SKM-1 (cell line): ENCODE measurements at regions not wholly inside any gene's neighbourhood (a gene's known extent, or its start where the extent isn't known, plus 50 kb on each side); places are given as distances from the start of the nearest gene placed in this dataset.

Source experiments
- DNase-seq: peaks from one replicate; lab custom pipeline; 2025; ENCODE audit not compliant: unreplicated experiment; lab: John Stamatoyannopoulos, UW

DNA sequence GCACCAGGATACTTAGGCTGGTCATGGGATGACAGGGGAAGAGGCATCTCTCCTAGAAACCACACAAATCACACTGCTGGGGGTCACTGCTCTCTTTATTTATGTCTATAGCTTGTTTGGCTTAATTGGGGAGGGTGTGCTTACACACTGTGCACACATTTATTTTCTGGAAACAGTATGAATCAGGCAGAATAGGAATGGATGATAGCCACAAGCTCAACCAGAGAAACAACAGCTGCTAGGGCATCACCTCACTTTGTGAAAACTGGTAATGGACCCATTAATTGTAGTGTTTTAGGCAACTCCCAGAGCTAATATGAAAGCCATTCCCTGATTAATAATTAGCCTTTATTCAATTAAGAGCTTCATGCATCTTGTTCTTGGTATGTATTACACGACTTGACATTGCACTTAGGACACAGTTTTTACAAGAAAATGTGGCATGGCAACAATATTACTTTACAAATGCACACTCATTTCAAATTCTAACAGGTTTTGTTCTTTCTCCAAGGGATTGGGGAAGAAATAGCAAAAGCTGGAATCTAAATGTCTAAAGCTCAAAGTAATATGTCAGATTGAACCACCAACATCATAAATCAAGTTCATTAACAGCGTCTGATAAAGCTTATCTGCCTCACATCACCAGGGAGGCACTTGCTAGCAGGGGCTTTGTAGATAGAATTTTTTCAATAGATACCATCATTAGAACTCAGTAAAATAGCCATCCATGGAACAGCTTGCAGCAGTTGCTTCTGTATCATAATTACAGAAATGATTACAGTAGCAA is 361.9 kb upstream of the FSHR start:
- DNase-seq: no peak

DNA sequence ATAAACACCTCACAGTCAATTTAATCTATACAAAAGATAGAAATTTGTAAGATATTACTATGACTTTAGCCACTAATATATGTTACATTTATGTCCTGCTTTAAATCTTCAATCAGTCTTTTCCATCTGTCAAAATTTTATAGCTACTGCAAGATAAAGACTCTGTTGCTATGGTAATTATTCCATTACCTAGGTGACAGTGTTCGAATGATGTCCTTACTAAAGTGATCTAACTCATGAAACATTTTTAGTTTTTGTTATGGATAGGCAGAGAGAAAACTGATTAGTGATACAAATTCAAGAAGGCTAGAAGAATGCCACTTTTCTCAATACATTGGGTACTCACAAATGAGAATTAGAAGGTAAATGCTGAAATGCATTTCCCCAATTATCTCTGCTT is 359.9 kb upstream of the FSHR start:
- no peak for DNase-seq

DNA sequence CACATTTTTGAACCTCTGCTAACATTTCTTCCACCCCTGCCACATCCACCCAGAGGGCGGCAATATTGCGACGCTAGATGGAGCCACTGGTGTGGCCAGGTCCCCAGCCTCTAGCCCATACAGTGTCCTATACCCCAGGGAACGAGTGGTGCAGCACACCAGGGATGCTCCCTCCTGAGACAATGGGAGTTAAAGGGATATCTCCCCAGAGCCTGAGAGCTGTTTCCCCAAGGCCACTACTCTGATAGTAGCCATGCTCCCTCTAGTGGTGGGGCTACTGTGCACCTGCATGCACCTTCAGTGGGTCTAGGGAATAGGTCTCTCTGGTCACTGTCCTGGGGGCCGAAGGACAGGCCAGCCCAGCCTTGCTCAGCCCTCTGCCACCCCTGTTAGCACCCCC is 336.4 kb upstream of the FSHR start:
- peak; percentile 24 for DNase-seq

DNA sequence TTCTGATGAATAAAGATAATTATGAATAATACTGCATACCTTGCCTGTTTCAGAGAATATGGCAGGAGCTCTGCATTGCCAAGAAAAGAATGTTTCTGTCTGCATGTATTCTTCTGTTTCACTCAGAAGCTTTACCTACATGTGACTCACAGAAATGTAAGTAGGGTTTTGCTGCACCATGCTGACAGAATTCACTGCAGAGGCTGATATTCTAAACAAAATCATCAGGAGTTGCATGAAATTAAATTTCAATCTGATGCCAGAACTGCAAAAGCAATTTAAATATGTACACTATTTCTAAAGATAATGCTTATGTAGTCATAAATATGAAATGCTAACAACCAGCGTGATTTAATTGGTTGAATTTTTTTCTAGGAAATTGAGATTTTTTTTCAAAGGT is 332.8 kb upstream of the FSHR start:
- no peak for DNase-seq

DNA sequence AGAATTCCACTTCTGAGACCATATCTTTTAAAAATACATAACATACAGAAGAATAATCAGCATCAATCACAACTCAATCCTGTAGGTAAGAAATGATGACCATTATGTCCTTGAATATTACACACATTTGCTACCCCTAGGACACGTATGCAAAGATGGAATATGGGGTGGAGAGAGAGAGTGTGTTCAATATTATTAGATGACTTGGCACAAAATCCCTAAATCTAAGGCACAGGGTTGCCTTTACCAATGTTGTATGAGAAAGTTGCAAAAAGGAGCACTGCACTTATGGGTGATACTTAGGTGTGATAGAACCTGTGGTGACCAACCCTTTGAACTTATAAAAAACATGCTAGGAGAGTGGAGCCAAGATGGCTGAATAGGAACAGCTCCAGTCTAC is 326.2 kb upstream of the FSHR start:
- DNase-seq: no peak

DNA sequence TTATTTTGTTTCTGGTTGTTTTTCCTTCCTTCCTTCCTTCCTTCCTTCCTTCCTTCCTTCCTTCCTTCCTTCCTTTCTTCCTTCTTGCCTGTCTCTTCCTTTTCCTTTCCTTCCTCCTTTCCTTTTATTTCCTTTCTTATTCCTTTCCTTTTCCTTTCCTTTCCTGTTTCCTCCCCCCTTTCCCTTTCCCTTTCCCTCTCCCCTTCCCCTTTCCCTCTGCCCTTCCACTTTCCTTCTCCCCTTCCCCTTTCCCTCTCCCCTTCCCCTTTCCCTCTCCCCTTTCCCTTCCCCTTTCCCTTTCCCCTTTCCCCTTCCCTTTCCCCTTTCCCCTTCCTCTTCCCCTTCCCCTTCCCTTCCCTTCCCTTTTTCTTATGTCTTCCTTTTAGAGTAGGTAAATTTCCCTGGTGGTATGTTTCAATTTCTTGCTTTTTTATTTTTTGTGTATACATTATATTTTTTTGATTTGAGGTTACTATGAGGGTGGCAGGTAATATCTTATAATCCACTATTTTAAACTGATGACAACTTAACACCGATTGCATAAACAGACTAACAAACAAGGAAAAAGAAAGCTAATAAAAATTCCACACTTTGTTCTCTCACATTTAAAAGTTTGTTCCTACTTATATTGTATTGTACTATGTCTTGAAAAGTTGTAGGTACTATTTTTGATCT is 311.0 kb upstream of the FSHR start:
- no peak for DNase-seq

DNA sequence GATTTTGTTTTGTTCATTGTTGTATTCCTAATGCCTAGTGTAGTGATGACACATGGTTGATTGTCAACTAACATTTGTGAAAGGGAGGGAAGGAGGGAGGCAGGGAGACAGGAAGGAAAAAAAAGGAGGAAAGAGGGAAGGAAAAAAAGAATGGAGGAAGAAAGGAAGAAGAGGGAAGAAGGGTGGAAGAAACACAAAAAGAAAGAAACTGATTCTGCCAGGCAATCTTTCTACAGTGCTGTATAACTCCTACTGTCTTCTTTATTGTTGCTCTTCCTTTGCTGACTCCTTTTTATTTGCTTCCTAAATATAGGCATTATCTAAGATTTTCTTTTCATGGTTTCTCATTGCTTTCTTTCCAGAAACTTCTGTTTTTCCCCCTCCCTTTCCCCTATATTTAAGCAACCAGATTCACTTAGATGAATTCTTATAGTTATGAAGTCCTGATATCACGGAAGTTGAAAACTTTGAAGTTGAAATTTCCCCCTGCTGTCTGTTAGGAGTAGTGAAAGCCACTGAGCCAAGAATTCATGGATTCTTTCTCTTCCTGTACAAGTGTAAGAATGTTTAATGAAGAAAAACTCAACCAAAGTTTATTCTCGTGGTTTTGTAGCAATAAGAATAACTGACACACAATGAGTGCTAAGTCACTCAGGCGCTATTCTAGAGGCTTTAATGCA is 305.1 kb upstream of the FSHR start:
- DNase-seq: no peak

DNA sequence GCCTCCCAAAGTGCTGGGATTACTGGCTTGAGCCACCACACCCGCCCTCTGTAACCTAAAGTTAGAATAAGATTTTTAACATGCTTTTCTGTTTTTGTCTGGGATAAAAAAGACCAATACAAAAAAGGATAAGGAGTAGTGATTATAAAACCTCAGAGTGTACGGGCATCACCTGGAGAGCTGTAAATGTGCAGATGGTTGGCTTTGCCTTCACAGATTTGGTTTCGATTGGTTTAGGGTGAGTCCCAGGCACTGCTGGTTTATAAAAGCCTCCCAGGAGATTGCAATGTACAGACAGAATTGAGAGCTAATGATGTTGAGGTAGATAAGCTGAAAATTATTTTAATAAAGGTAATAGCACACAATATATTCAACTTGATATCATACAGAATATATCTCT is 289.7 kb upstream of the FSHR start:
- DNase-seq: no peak

GRCh38 chr2:49426996-49427395 is 272.7 kb upstream of the FSHR start:
- no peak for DNase-seq

DNA sequence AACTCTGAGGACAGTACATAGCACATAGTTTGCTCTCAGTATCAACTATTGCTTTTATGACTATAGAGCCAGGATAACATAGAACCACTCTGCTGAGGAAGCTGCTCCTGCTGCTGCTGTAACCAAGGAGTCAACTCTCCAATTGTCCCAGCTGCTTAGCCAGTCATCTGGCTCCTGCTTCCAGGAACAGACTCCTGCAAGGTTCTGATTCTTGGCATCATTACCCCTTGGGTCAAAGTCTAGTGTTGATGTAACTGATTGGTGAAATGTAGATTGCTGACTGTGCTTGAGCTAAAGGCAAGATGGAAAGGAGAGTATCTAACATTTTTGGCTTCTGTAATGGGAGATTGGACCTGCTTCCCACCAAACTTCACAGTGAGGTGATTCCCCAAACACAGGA is 261.9 kb upstream of the FSHR start:
- DNase-seq: no peak

DNA sequence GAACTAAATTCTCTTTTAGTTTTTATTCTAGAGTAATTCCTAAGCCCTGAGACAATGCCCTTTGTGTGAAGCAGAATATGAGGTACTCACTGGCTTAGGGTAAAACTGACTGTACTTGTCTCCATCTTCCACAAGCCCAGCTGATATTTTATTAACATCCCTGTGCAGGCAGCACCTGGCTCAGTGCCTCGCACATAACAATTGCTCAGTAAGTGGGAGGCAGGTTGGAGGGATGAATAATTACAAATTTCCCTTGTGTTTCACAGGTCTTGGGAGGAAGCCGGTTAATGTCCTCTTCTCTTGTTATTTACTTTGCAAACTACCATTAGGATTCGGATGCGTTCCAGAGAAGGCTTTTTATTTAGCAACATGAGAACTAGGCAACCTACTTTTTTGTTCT is 249.8 kb upstream of the FSHR start:
- no peak for DNase-seq

- no peak for DNase-seq
These were observed 249.3 kb upstream of the FSHR start for GRCh38 chr2:49403637-49404036.

DNA sequence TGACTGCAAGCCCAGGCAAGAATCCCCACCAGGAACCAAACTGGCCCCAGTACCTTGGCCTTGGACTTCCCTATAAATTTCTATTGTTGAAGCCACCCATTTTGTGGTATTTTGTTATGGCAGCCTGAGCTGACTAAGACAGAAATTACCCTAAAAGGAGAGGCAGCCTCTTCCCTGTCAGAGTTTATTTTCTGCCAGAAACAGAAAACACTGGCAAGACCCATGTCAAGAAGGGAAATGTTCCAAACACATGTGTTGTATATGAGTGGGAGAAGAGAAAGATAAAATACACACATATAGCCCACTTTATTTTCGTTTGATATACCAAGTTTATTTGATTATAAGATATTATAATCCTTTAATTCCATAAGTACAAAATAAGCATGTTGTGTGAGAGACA is 225.1 kb upstream of the FSHR start:
- DNase-seq: no peak

GRCh38 chr2:49371128-49371701 is 216.9 kb upstream of the FSHR start:
- DNase-seq: no peak

DNA sequence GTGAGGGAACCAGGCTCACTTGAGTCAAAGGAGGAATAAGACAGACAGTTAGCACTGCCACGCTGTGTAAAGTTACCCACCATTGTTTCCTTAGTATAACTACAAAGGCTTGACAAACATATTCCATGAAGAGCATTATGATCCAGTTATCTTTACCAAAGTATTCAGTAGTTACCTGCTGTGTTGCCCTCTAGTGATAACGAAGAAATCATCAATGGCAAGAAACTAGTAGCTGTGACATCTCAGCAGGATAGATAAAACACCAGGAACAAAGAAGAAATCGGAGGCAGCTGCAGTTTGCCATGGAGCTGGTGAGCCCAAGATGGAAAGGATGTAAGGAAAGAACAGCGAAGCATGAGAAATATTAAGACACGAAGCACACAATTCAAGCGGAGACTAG is 215.3 kb upstream of the FSHR start:
- DNase-seq: no peak

DNA sequence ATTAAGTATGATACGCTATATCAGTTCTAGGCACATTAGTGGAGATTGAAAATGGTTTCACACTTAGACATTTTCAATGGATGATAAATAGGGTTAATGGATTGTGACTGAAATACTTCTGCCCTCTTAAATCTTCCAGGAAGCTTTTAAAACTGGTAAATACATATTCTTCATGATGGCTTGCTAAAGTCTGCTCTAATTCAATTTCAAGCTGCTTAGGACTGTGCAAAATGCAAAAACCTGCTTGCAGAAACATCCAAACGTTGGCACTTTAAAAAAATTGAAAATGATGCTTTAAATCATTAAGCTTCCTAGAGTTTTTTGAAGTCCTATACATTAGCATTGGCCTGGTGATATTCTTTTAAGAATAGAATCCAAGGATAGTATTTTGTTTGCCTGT is 214.8 kb upstream of the FSHR start:
- no peak for DNase-seq

DNA sequence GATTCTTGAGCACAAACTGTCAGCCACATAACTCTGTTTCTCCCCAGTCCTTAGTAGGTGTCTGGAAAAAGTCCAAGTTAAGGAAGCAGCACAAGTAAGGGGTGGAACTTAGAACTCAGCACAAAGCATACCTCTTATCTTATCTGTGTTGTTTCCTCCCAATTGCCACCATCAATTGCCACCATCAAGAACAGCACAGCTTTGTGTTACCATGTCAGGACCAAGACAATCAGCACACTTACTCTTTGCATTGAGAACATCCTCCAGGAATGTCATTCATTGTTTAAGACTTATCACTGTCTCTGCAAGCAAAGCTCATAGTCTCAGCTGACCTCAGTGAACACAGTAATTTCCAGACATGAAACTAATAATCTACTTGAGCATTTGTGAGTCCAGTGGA is 212.7 kb upstream of the FSHR start:
- DNase-seq: no peak

DNA sequence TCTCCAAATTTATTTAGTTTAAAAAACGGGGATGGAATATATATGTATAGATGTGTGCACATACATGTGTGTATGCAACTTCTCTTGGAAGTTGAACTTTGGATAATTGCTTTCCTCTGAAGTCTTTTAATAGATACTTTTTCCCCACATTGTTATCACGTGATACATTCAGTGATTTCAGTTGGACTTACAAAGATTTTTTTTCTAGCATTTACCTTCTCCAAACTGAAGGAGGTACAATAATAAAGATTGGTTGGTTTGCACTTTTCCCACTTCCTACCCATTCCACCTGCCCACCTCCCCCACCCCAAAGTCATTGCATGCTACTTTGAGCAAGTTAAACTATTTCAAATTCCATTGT is 206.1 kb upstream of the FSHR start:
- no peak for DNase-seq

DNA sequence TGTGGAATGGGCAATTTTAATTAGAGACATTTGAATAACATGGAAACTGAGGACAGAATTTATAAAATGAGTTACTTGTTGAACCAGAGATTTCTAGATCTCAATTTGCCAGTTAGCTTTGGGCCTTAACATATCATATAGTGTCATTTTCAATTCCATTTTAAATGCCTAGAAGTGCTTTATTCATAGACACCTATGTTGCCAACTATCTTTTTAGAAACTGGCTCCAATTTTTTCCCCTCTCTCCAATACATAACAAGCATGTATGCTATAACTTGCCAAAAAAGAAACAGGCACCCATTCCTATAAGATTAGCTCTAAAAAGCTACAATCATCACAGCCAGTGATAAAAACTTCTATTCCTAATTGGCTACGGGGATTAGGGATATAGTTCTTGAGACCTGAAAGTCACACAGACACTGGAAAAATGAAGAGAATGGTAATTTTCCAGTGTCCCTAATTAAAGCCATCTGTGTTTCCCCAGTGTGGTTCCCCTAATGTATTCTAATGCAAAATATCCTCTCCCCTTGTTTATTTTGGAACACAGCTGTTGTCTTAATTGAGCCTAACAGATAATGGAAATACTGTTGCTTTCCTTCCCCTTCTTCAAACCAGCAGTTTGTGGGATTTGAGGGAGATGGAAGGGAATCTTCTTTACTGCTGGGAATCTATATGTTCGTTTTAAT is 205.5 kb upstream of the FSHR start:
- no peak for DNase-seq

DNA sequence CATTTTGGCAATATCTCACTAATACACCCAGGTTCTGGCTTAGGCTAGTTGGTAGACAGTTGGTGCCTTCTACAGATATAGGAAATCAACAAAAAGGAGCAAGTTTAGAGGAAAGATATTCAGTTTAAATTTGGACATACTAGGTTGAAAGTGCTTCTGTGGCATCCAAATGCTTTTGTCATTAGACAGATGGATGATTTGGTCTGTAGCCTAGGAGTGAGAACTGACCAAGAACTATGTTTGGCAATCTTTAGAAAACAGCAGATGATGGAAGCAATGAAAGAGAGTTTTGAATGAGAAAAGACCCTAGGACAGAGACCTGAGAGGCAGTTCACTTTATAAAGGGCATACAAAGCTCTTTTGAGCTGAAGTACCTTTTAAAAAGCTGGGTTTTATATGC is 201.3 kb upstream of the FSHR start:
- DNase-seq: no peak

DNA sequence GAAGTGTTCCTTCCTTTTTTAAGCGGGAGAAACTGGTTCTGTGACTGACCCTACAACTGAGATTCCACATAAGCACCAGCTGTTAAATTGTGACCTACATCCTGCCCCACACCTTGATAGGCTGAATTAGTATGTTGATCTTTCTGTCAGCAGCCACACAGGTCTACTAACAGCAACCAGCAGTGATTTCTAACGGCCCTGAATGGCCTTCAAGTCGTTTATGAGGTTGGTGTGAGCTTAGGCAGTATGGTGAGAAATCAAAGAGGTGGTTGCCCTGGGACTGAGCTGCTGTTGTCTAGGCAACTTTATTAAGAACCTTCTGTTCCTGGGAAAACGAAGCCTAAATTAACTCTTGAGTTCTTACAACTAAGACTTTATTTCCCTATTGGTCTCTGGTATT is 197.2 kb upstream of the FSHR start:
- DNase-seq: no peak

- no peak for DNase-seq
These were observed 189.3 kb upstream of the FSHR start for GRCh38 chr2:49343638-49344037.
